ENCODE measurements at regions not wholly inside any gene's neighbourhood (a gene's known extent, or its start where the extent isn't known, plus 50 kb on each side); places are given as distances from the start of the nearest gene placed in this dataset.

DNA sequence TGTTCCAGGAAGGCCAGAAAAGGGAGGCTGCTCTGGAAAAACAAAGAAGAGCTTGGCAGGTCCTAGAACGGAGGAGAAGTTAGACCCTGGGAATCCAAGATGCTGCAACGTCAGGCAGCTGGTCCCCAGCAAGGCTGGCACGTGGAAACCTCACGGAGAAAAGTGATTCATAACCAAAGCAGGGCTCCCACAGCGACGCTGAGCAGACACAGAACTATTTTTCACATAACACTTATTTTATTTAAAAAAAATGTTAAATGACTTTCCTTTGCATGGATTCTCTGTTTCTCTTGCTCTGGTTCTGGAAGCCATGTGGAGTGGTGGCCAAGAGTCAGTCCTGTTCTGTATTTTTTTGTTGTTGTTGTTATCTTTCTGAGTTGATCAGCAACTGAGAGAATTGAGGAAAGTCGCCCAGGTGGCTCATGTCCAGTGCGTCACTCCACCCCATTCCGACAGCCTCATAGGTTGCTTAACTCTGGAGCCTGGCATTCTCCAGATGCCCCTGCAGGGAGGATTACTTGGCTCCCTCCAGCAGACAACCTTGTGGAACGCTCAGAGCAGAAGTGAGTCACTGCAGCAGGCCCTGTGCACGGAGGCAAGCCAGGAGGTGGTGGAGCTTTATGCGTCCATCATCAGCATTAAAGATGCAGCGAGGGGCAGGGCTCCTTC is 229.9 kb upstream of the HDAC4 start:
- WGBS, 2 donors, result 56 to 66% methylated on average over 13 of the region's 13 CpGs
- intact Hi-C loops (cut with DNase I), result no loop called here
- ATAC-seq (peak; percentile 18), DNase-seq (no peak)
- H3K4me1 ChIP-seq, result no peaks in the 10 kb centered on the region
- no peak overlapping the region for H3K27ac ChIP-seq
- H3K27me3 ChIP-seq, result no peaks in the 10 kb centered on the region
- TF ChIP-seq, protein P1, sequence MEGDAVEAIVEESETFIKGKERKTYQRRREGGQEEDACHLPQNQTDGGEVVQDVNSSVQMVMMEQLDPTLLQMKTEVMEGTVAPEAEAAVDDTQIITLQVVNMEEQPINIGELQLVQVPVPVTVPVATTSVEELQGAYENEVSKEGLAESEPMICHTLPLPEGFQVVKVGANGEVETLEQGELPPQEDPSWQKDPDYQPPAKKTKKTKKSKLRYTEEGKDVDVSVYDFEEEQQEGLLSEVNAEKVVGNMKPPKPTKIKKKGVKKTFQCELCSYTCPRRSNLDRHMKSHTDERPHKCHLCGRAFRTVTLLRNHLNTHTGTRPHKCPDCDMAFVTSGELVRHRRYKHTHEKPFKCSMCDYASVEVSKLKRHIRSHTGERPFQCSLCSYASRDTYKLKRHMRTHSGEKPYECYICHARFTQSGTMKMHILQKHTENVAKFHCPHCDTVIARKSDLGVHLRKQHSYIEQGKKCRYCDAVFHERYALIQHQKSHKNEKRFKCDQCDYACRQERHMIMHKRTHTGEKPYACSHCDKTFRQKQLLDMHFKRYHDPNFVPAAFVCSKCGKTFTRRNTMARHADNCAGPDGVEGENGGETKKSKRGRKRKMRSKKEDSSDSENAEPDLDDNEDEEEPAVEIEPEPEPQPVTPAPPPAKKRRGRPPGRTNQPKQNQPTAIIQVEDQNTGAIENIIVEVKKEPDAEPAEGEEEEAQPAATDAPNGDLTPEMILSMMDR (IDR thresholded peaks at IDR 0.05), result no peak
- no peak for TF ChIP-seq POLR2A (IDR thresholded peaks at IDR 0.05)
- no peak overlapping the region for H3K4me3 ChIP-seq
- no peaks in the 10 kb centered on the region for H3K9me3 ChIP-seq
- no peaks in the 10 kb centered on the region for H3K36me3 ChIP-seq (replicated peaks in 1 of 2; ENCODE audit: insufficient read depth in 1 of 2, low read depth in 2 of 2)

- intact Hi-C loops (cut with DNase I), result no loop called here
- Histone ChIP-seq H3K27me3 (no peaks in the 10 kb centered on the region), H3K9me3 (no peaks in the 10 kb centered on the region), H3K4me1 (no peaks in the 10 kb centered on the region), H3K27ac (no peak overlapping the region), H3K4me3 (no peak overlapping the region), H3K36me3 (replicated peaks in 1 of 2; ENCODE audit: insufficient read depth in 1 of 2, low read depth in 2 of 2) (no peaks in the 10 kb centered on the region)
- TF ChIP-seq POLR2A (IDR thresholded peaks at IDR 0.05), result no peak
- TF ChIP-seq, protein P1 (IDR thresholded peaks at IDR 0.05), result no peak
- 57 to 67% methylated on average over 7 of the region's 7 CpGs for WGBS, 2 donors
- DNase-seq (no peak), ATAC-seq (no peak)
Observed at GRCh38 chr2:239629926-239630617, 229.3 kb upstream of the HDAC4 start.

DNA sequence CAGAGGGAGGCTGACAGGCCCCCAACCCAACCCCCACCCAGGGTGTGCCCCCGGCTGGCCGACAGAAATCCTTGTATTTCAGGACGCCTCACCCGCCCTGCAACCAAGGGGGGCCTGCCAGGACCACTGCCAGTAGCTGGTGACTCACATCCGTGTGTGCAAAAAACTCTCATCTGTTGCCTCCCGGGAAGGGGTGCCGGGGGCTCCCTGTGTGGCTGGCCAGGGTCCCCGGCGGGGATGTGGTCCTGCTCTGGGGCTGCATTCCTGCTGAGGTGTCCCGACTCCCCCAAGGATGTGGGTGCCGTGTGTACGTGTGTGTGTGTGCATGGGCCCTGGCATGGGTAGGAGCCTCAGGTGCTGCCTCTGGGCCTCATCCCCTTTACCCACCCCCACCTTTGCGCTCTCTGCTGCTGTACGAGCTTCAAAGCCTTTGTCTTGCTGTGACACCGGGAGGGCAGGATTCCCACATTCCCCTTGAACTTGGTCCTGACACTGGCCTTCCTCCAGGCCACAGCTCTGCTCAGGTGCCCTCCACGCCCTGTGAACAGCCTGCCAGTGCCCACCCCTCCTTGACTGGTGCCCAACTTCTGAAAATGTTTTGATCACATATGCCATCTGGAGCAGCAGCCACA is 226.3 kb upstream of the HDAC4 start:
- TF ChIP-seq POLR2A (IDR thresholded peaks at IDR 0.05), result no peak
- TF ChIP-seq, protein P1 (IDR thresholded peaks at IDR 0.05), result no peak
- no peaks in the 10 kb centered on the region for H3K4me1 ChIP-seq
- H3K4me3 ChIP-seq, result no peak overlapping the region
- intact Hi-C loops (cut with DNase I), result no loop called here
- H3K9me3 ChIP-seq, result no peaks in the 10 kb centered on the region
- no peaks in the 10 kb centered on the region for H3K36me3 ChIP-seq (replicated peaks in 1 of 2; ENCODE audit: insufficient read depth in 1 of 2, low read depth in 2 of 2)
- DNase-seq, result no peak
- ATAC-seq, result no peak
- H3K27ac ChIP-seq, result no peak overlapping the region
- no peaks in the 10 kb centered on the region for H3K27me3 ChIP-seq
- WGBS, 2 donors, result 65 to 69% methylated on average over 7 to 11 of the region's 16 CpGs

DNA sequence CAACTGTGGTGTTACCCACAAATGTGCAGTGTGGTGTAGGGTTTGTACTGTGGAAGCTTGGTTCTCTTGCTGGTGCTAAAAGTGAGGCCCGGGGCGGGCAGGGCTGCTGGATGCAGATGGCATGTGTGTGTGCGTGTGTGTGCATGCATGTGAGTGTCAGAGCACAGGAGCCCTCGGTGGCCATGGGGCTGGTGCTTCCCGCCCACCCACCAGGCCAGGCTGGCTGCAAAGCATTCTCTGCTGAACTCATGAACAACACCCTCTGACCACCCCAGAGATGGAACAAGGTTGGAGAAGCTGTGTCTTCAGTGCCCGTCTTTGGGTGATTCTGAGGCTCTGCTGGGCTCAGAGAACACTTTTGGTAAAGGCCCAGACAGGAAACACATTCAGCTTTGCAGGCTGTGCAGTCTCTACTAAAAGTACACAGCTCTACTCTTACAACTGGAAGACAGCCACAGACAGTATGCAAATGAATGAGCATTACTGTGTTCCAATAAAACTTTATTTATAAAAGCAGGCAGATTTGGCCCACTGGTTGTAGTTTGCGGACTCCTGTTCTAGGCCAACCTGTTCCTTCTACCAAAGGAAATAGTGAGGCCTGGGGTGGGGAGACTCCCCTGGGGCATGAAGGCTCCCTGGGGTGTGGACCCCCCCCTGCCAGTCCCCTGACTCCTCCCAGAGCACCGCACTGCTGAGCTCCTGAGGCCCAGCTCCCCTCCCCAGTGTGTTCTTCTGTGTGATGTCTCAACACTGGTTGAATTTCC is 225.3 kb upstream of the HDAC4 start:
- no peak for ATAC-seq

More for the DNA sequence above, 225.3 kb upstream of the HDAC4 start:
- intact Hi-C loops (cut with DNase I), result no loop called here
- Histone ChIP-seq H3K27ac (no peak overlapping the region), H3K36me3 (replicated peaks in 1 of 2; ENCODE audit: insufficient read depth in 1 of 2, low read depth in 2 of 2) (no peaks in the 10 kb centered on the region), H3K9me3 (no peaks in the 10 kb centered on the region), H3K4me1 (no peaks in the 10 kb centered on the region), H3K4me3 (no peak overlapping the region), H3K27me3 (no peaks in the 10 kb centered on the region)
- no peak for TF ChIP-seq POLR2A (IDR thresholded peaks at IDR 0.05)
- TF ChIP-seq, protein P1 (IDR thresholded peaks at IDR 0.05), result no peak
- WGBS, 2 donors, result 82 to 89% methylated on average over 7 to 8 of the region's 8 CpGs
- no peak for DNase-seq
